Suprapubic skin (tissue), 3 donors: ENCODE measurements at regions not wholly inside any gene's neighbourhood (a gene's known extent, or its start where the extent isn't known, plus 50 kb on each side); places are given as distances from the start of the nearest gene placed in this dataset.

Source experiments
- CTCF ChIP-seq, 2 donors: fragments of 200-600 bp in 1 of 2; fragments of 450-650 bp in 1 of 2; sonication (generic) in 1 of 2; IDR thresholded peaks; one replicate each; pipeline ENCODE4 v1.5.1; 2016 to 2019; ENCODE audit warnings: antibody characterized with exemption in 2 of 2, mild to moderate bottlenecking in 1 of 2, moderate library complexity in 1 of 2
- EP300 ChIP-seq: sonication (generic); formaldehyde crosslinking; IDR thresholded peaks from one replicate; pipeline ENCODE4 v1.6.1; 2017; ENCODE audit warnings: antibody characterized with exemption

- TF ChIP-seq CTCF (IDR thresholded peaks at IDR 0.05) (no peak), EP300 (no peak)
These were observed 56.5 kb upstream of the ANO4 start for GRCh38 chr12:100738086-100738485.
